GM18508 (cell line): ENCODE measurements at regions not wholly inside any gene's neighbourhood (a gene's known extent, or its start where the extent isn't known, plus 50 kb on each side); places are given as distances from the start of the nearest gene placed in this dataset.
"Not testable (repeated sequence)": the region's sequence is repeated elsewhere in the genome, so short reads cannot be mapped to it uniquely, and the experiment has no call there.

Source experiments
- ATAC-seq: cut with Tn5 transposase; IDR thresholded peaks from one replicate; pipeline ENCODE4 v1.9.1; 2021; ENCODE audit warnings: moderate number of reproducible peaks; ENCODE audit not compliant: insufficient read depth, unreplicated experiment

DNA sequence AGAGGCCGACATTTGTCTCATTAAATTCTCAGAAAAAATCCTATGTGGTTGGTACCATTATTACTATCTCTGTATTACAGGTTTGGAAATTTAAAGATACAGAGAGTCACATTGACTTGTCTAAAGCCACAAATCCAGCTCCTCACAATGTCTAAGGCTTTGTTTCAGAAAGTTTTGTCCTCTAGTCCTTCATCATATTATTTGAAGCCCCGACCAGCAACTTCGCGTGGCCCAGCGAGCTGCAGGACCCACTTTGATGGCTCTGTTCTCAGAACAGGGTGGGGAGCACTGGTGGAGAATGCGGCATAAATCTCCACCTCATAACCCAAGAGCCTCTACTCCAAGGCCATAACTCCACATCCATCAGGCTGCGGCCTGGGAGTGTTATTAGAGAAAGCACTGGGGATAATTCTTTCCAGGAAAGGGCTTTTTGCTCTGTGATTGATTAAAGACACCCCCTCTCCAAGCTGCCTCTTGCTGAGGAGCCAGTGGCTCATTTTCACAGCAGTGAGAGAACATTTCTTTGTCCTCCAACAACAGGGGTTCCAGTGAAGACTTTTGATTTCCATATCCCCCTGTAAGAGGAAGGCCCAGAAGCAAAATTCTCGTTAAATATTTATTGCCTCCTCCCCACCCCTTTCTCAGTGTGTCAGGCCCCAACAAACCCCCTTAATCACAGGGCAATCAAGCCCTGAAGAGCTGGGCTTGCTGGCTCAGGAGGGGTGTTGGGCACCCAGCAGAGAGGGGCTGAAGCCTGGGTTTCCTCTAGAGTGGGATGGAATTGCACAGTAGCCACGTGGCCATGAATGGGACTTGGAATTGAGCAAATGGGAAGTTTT lies 113.7 kb upstream of the CDH11 start:
- ATAC-seq: no peak

- ATAC-seq: not testable (repeated sequence)
These were observed 113.0 kb upstream of the CDH11 start for GRCh38 chr16:65234721-65235320.

GRCh38 chr16:65229191-65229662 lies 107.4 kb upstream of the CDH11 start:
- ATAC-seq: no peak

GRCh38 chr16:65227150-65227835 lies 105.4 kb upstream of the CDH11 start:
- ATAC-seq: no peak

GRCh38 chr16:65226077-65226476 lies 104.2 kb upstream of the CDH11 start:
- no peak for ATAC-seq

GRCh38 chr16:65225488-65225887 lies 103.6 kb upstream of the CDH11 start:
- no peak for ATAC-seq

DNA sequence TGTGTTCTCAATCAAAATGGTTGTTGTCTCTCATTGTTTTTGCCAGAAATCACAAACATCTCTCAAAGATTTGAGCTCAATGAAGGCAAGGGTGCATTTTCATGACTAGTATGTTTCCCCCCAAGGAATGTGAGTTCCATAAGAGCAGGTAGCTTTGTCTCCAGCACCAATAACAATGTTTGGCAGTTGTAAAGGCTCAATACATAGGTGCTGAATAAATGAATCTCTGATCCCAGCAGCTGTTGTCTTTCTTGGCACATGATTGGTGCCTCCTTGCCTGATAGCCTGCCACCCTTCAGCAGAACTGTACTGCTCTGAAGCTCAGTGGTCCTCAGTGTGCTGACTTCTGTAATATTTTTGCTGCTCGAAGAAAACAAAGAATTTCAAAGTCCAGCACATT lies 103.1 kb upstream of the CDH11 start:
- ATAC-seq: no peak

GRCh38 chr16:65224471-65224870 lies 102.6 kb upstream of the CDH11 start:
- ATAC-seq: no peak

DNA sequence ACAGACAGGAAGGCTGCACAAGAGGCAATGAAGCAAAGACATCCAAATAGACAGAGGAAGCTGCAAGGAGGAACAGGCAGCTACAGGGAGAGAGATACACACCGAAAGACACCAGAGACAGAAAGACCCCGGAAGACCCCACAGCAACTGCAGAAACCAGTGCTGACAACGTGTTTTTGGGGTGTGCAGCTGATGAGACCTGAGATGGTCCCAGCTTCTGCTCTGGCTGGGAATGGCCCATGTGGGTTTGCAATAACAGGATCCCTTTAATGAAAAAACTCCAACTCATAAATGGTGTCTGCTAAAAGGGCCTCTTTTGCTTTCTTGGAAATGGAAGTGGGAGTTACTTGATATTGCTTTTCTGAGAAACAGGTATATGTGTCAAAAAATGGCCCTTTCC lies 101.5 kb upstream of the CDH11 start:
- ATAC-seq: no peak

DNA sequence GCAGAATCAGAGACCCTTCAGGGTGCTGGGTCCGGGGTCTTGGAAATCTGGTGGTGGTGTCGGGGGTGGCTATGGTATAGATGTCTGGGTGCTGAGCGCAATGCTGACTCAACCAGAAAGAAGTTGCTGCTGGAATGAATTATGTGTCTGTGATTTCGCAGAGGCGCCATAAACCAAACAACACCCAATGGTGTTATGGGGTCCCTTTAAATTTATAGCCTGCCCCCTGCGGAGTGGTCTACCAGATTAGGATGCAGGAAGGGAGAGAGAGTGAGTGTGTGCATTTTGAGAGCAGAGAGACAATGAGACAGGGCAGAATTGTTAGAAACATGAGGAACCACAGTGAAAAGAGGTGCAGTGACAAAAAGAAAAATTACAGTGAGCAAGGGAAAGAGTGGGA lies 100.7 kb upstream of the CDH11 start:
- ATAC-seq: no peak

- ATAC-seq: no peak
These were observed 100.2 kb upstream of the CDH11 start for GRCh38 chr16:65222049-65222448.

- ATAC-seq: no peak
These were observed 97.9 kb upstream of the CDH11 start for GRCh38 chr16:65219786-65220185.

DNA sequence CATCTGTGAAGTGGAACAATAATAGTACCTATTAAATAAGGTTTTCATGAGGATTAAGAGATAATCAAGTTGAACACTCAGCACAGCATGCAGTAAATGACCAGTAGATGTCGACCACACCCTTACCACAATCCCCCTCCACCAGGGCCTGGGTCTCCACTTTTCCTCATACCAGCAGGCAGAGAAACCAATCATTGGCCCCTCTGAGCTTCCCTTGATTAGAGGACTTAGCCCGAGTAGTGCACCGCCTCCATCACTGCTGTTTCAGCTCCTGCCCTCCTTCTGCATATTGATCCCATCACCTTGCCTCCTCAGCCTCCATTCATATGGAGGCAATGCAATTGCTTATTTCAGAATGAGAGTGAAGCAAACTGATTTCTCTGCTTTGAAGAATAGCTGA lies 96.5 kb upstream of the CDH11 start:
- ATAC-seq: no peak

DNA sequence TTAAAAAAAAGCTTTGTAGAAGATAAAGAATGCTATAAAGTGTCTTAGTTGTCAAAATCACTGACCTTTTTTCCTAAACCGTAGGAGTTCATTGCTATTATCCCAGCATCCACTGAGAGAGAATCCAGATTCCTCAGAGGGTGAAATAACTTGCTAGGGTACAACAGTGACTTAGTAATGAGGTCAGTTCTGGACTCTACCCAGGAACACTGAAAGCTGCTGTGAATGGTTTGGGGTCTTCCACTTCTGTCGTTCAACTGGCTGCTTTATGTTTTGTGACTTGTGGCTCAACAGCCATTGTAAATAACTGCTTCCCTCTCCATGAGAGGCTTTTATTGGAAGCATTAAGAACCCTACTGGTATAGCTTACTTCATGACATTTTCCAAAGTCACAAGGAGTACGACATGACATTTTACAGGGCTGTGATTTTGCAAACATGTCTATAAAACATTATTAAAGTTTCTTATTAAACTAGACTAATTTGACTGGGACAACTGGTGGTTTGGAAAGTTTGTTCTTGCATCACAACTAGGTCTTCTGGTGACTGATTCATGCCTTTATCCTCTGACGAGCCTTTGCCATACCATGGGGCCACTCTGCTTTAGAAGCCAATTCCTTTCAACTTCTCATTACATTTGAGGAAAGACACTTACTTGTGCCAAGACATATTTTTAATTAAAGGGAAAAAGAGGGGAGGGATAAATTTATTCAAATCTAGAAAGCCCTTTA lies 92.2 kb upstream of the CDH11 start:
- no peak for ATAC-seq

DNA sequence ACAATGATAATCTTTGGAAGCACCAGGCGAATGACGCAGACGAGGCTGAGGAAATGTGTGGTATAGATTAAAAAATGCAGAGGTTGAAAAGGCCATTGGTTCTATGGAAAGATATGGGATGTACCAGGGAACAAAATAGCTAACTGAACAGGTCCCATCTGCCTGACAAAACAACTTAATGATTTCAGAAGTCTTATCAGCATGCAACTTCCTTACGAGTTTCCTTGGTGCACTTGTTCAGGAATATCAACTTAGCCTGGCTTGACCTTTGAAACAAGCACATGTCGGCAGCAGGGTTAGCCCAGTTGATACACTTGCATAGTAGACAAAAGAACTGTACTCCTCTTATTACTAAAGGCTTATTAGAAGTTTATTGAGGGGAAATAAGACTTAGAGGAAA lies 90.9 kb upstream of the CDH11 start:
- ATAC-seq: no peak

GRCh38 chr16:65212240-65212639 lies 90.4 kb upstream of the CDH11 start:
- ATAC-seq: no peak

DNA sequence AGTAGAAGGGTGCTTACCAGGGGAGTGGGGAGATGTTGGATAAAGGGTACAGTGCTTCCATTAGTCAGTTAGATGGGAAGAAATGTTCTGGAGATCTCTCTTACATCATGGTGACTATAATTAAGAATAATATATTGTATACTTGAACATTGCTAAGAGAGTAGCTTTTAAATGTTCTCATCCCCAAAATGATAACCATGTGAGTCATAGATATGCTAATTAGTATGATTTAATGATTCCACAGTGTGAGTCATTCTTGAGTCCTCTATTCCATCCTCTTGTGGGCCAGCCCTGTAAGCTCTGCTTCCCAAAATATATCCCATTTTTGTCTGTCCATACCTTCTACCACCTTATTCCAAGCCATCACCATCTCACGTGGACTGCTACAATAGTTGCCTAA lies 80.6 kb upstream of the CDH11 start:
- ATAC-seq: no peak

DNA sequence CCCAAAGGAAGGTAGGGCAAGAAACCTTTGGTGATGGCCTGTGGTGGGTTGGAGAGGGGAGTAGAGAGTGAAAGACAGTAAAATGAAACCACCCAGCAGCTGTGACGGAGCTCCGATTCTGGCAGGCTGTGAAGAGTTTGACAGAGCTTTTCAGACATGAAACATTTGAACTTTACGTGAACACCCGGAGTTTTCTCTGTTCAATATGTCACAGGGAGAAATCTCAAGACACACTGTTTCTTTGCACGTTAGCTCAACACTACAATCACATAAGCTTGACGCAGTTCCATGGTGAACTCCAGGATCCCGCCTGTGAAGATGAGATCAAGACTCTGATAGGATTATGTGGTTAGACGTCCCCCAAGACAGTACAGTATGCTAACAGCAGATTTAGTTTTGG lies 79.6 kb upstream of the CDH11 start:
- no peak for ATAC-seq

DNA sequence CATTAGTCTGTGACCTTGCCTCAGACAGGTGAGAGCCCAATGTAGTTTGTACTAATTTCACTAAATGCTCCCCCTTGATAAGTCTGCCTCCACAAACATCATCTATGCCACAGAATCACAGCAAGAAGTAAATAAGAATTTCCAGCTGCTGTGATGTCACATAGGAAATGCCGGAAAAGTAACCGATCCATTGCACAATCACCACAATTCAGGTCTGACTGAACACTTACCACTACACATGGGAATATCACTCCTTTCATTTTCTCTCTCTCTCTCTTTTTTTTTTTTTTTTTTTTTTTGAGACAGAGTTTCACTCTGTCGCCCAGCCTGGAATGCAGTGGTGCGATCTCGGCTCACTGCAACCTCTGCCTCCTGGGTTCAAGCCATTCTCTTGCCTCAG lies 79.0 kb upstream of the CDH11 start:
- no peak for ATAC-seq

DNA sequence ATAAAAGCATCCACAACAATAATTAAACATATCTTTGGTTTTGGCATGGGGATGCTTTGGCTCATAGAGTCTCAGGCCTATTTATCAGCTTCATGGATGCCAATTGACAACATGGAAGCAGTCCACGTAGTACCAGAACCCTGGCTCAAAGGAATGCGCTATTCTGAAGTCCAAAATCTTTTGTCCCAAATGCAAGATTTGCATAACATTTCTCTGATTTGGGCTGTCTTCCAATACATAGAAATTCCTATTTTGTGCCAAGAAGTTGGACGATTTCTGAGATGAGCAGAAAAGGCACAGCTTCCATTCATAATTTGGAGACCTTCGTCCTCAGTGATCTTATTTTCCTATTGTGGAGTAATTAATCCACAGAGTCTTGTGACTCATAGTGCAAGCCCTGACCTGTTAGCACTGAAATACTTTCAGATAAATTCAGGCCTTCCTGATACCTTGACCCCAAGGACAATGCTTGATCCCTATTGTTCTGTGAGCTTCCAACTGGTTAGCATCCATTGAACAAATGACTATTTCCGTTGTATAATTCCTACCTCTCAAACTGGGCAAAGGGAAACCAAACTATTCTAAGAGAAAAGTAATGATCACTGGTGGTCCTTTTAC lies 78.4 kb upstream of the CDH11 start:
- no peak for ATAC-seq
